GM12892 (cell line): ENCODE measurements at regions not wholly inside any gene's neighbourhood (a gene's known extent, or its start where the extent isn't known, plus 50 kb on each side); places are given as distances from the start of the nearest gene placed in this dataset.

Source experiments
- POLR2A ChIP-seq: IDR thresholded peaks from 2 replicates; pipeline ENCODE4 v1.6.1; 2011; ENCODE audit warnings: low read depth, low read length, control low read depth
- POLR2AphosphoS5 ChIP-seq: IDR thresholded peaks from 2 replicates; pipeline ENCODE4 v1.6.1; 2011; ENCODE audit warnings: low read depth, low read length, control low read depth
- TAF1 ChIP-seq: IDR thresholded peaks from 2 replicates; pipeline ENCODE4 v1.6.1; 2011; ENCODE audit warnings: low read depth, mild to moderate bottlenecking, control low read depth, low read length, borderline replicate concordance

GRCh38 chr3:176041185-176041584, 1156.1 kb downstream of the TBL1XR1 start:
- TF ChIP-seq POLR2A: no peak
- TF ChIP-seq POLR2AphosphoS5: no peak
- no peak for TF ChIP-seq TAF1
